ENCODE measurements at regions not wholly inside any gene's neighbourhood (a gene's known extent, or its start where the extent isn't known, plus 50 kb on each side); places are given as distances from the start of the nearest gene placed in this dataset.
"Not testable (repeated sequence)": the region's sequence is repeated elsewhere in the genome, so short reads cannot be mapped to it uniquely, and the experiment has no call there.

- H3K9me3 ChIP-seq: peaks cover 37% of the 10 kb centered on the region
- DNase-seq; H3K36me3 ChIP-seq (ENCODE audit: low read depth); H3K4me1 ChIP-seq (ENCODE audit: low read depth); intact Hi-C loops (cut with DNase I, micrococcal nuclease); ATAC-seq; H3K4me3 ChIP-seq: not testable (repeated sequence)
Measured at GRCh38 chr11:55431541-55431940, 63.8 kb downstream of the OR4A15 start.

GRCh38 chr11:55457641-55458040 lies 89.9 kb downstream of the OR4A15 start:
- DNase-seq: no peak
- peaks cover 57% of the 10 kb centered on the region for H3K9me3 ChIP-seq
- ATAC-seq: no peak
- no peak for TF ChIP-seq CTCF (IDR thresholded peaks at IDR 0.05)
- H3K4me3 ChIP-seq: no peak overlapping the region
- no peaks in the 10 kb centered on the region for H3K4me1 ChIP-seq (ENCODE audit: low read depth)
- intact Hi-C loops (cut with DNase I, micrococcal nuclease): no loop called here
- no peaks in the 10 kb centered on the region for H3K36me3 ChIP-seq (ENCODE audit: low read depth)

- H3K4me3 ChIP-seq; DNase-seq; intact Hi-C loops (cut with DNase I, micrococcal nuclease); ATAC-seq; H3K4me1 ChIP-seq (ENCODE audit: low read depth); H3K36me3 ChIP-seq (ENCODE audit: low read depth): not testable (repeated sequence)
- H3K9me3 ChIP-seq: peaks cover 40% of the 10 kb centered on the region
Measured at GRCh38 chr11:55459871-55460270, 92.1 kb downstream of the OR4A15 start.

- Histone ChIP-seq H3K9me3 (peaks cover 49% of the 10 kb centered on the region), H3K4me3 (no peak overlapping the region), H3K36me3 (ENCODE audit: low read depth) (no peaks in the 10 kb centered on the region), H3K4me1 (ENCODE audit: low read depth) (no peaks in the 10 kb centered on the region)
- DNase-seq: no peak
- no peak for ATAC-seq
- intact Hi-C loops (cut with DNase I, micrococcal nuclease): no loop called here
- TF ChIP-seq CTCF (IDR thresholded peaks at IDR 0.05): no peak
Measured at GRCh38 chr11:55474321-55474720, 79.9 kb upstream of the OR4C15 start.

GRCh38 chr11:55481416-55481815 lies 72.9 kb upstream of the OR4C15 start:
- Histone ChIP-seq H3K9me3 (peaks cover 34% of the 10 kb centered on the region), H3K4me3 (no peak overlapping the region), H3K4me1 (ENCODE audit: low read depth) (no peaks in the 10 kb centered on the region), H3K36me3 (ENCODE audit: low read depth) (no peaks in the 10 kb centered on the region)
- ATAC-seq (no peak), DNase-seq (no peak)
- intact Hi-C loops (cut with DNase I, micrococcal nuclease): no loop called here
- TF ChIP-seq CTCF (IDR thresholded peaks at IDR 0.05): no peak

- peaks cover 65% of the 10 kb centered on the region for H3K9me3 ChIP-seq
- TF ChIP-seq CTCF (IDR thresholded peaks at IDR 0.05): no peak
Measured at GRCh38 chr11:55497068-55497467, 57.2 kb upstream of the OR4C15 start.

GRCh38 chr11:55501014-55501413 lies 53.3 kb upstream of the OR4C15 start:
- no peak for TF ChIP-seq CTCF (IDR thresholded peaks at IDR 0.05)
- H3K36me3 ChIP-seq (ENCODE audit: low read depth): no peaks in the 10 kb centered on the region
- intact Hi-C loops (cut with DNase I, micrococcal nuclease): no loop called here
- ATAC-seq (no peak), DNase-seq (no peak)
- H3K4me1 ChIP-seq (ENCODE audit: low read depth): no peaks in the 10 kb centered on the region
- peaks cover 69% of the 10 kb centered on the region for H3K9me3 ChIP-seq
- H3K4me3 ChIP-seq: no peak overlapping the region

More at GRCh38 chr11:55497068-55497467, 57.2 kb upstream of the OR4C15 start:
- ATAC-seq: no peak
- Histone ChIP-seq H3K4me3 (no peak overlapping the region), H3K36me3 (ENCODE audit: low read depth) (no peaks in the 10 kb centered on the region), H3K4me1 (ENCODE audit: low read depth) (no peaks in the 10 kb centered on the region)
- no peak for DNase-seq
- intact Hi-C loops (cut with DNase I, micrococcal nuclease): no loop called here
